Sigmoid colon (tissue), 6 donors: ENCODE measurements at regions not wholly inside any gene's neighbourhood (a gene's known extent, or its start where the extent isn't known, plus 50 kb on each side); places are given as distances from the start of the nearest gene placed in this dataset.

ENCODE experiments used
- DNase-seq: peaks from one replicate; pipeline ENCODE4 v3.0.0-alpha.2; 2019
- H3K27ac ChIP-seq, 4 donors: fragments of 200-600 bp; sonication (generic); one replicate each; pipeline ENCODE4 v1.5.1; 2016 to 2019; ENCODE audit warnings: mild to moderate bottlenecking in 1 of 4
- H3K27me3 ChIP-seq, 3 donors: fragments of 200-600 bp; sonication (generic); one replicate each; pipeline ENCODE4 v1.5.1; 2019; ENCODE audit warnings: mild to moderate bottlenecking in 1 of 3
- H3K36me3 ChIP-seq, 4 donors: fragments of 200-600 bp; sonication (generic); one replicate each; pipeline ENCODE4 v1.5.1; 2016 to 2019
- H3K4me1 ChIP-seq, 4 donors: fragments of 200-600 bp; sonication (generic); one replicate each; pipeline ENCODE4 v1.5.1; 2017 to 2019
- H3K4me3 ChIP-seq, 4 donors: fragments of 200-600 bp; sonication (generic); one replicate each; pipeline ENCODE4 v1.5.1; 2017 to 2019; ENCODE audit warnings: mild to moderate bottlenecking in 2 of 4, moderate library complexity in 1 of 4
- H3K9me3 ChIP-seq, 4 donors: fragments of 200-600 bp in 3 of 4; sonication (generic) in 3 of 4; one replicate each; pipeline versions ENCODE4 v1.5.1 to v1.6.1; 2013 to 2019
- EP300 ChIP-seq, 4 donors: sonication (generic); formaldehyde crosslinking; IDR thresholded peaks; one replicate each; pipeline ENCODE4 v1.6.1; 2017; ENCODE audit warnings: antibody characterized with exemption in 4 of 4
- POLR2A ChIP-seq, 2 donors: fragments of 450-650 bp; IDR thresholded peaks; one replicate each; pipeline ENCODE4 v1.6.1; 2016; ENCODE audit warnings: antibody characterized with exemption in 2 of 2, mild to moderate bottlenecking in 2 of 2, moderate library complexity in 2 of 2
- POLR2AphosphoS5 ChIP-seq, 4 donors: sonication (generic); formaldehyde crosslinking; IDR thresholded peaks; one replicate each; pipeline ENCODE4 v1.6.1; 2017; ENCODE audit warnings: antibody characterized with exemption in 4 of 4
- WGBS, 2 donors: extraction: QIAGEN DNeasy Blood & Tissue Kit; methylation state at CpG; one replicate each; pipeline ENCODE4 v1.1.7; 2013; 5-methylcytosine and 5-hydroxymethylcytosine counted together
- intact Hi-C: fragments of 100-400 bp; cut with DNase I; formaldehyde crosslinking; loops from one replicate; pipeline ENCODE4 v1.15.1; 2023
- TF ChIP-seq, protein P1 (sequence below), 4 experiments: fragments of 450-650 bp in 3 of 4; fragments of 200-600 bp in 1 of 4; IDR thresholded peaks; one replicate each; pipeline ENCODE4 v1.5.1; 2016 to 2019; ENCODE audit warnings: antibody characterized with exemption in 4 of 4, mild to moderate bottlenecking in 3 of 4, moderate library complexity in 2 of 4
- donor health status: healthy with polysubstance abuse.
- donor health status: healthy.

DNA sequence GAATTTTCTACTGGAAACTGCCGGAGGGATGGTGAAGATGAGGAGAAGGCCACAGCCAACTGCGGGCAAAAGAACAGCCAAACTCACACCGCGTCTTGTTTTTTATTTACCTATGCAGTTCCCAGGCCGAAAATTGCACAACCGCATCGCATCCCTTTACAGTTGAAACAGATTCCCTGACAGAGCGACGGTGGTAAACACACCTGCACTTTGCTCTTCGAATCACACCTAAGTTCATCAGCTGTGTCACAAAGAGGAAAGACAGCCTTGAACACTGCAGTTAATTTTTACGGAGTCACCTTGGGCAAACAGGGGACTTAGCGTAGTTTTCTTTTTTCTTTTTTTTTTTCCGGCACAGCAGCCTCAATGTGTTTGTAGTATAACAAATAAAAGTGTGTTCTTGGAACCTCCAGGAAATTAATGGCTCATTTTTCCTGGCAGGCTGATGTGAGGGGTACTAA is 272.0 kb upstream of the DIO3 start:
- H3K9me3 ChIP-seq: no peaks in the 10 kb centered on the region
- TF ChIP-seq EP300 (IDR thresholded peaks at IDR 0.05): no peak
- no peak for TF ChIP-seq POLR2A (IDR thresholded peaks at IDR 0.05)
- TF ChIP-seq POLR2AphosphoS5 (IDR thresholded peaks at IDR 0.05): no peak
- TF ChIP-seq, protein P1, sequence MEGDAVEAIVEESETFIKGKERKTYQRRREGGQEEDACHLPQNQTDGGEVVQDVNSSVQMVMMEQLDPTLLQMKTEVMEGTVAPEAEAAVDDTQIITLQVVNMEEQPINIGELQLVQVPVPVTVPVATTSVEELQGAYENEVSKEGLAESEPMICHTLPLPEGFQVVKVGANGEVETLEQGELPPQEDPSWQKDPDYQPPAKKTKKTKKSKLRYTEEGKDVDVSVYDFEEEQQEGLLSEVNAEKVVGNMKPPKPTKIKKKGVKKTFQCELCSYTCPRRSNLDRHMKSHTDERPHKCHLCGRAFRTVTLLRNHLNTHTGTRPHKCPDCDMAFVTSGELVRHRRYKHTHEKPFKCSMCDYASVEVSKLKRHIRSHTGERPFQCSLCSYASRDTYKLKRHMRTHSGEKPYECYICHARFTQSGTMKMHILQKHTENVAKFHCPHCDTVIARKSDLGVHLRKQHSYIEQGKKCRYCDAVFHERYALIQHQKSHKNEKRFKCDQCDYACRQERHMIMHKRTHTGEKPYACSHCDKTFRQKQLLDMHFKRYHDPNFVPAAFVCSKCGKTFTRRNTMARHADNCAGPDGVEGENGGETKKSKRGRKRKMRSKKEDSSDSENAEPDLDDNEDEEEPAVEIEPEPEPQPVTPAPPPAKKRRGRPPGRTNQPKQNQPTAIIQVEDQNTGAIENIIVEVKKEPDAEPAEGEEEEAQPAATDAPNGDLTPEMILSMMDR (IDR thresholded peaks at IDR 0.05): no peak
- 20 to 72% methylated on average over 13 of the region's 13 CpGs for WGBS, 2 donors
- no peak overlapping the region for H3K27ac ChIP-seq
- H3K4me3 ChIP-seq: no peak overlapping the region
- intact Hi-C loops: no loop called here
- H3K27me3 ChIP-seq: peaks cover 0 to 4% (median 0%) of the 10 kb centered on the region in 3 donors
- no peaks in the 10 kb centered on the region for H3K36me3 ChIP-seq
- DNase-seq: no peak
- peaks cover 0 to 15% (median 0%) of the 10 kb centered on the region in 4 donors for H3K4me1 ChIP-seq

DNA sequence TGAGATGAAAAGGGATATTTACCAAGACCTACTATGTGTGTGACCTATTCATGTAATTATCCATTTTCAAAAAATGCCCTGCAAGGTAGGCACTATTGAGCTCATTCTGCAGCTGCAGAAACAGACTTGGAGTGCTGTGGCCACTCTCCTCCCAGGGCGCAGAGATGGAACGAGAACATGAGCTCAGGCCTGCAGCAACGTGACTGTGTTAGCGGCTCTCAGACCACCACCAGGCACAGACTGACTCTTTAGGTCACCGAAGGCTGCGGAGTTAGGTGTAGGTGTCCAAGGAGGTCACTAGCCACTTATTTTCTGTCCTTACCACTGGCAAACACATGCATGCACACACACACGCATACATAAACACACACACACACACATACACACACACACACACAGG is 271.4 kb upstream of the DIO3 start:
- H3K36me3 ChIP-seq: no peaks in the 10 kb centered on the region
- no peaks in the 10 kb centered on the region for H3K9me3 ChIP-seq
- 88% methylated on average over 7 of the region's 7 CpGs for WGBS, 2 donors
- H3K27me3 ChIP-seq: peaks cover 0 to 4% (median 0%) of the 10 kb centered on the region in 3 donors
- TF ChIP-seq EP300 (IDR thresholded peaks at IDR 0.05) (no peak), POLR2AphosphoS5 (IDR thresholded peaks at IDR 0.05) (no peak), POLR2A (IDR thresholded peaks at IDR 0.05) (no peak)
- peaks cover 0 to 15% (median 0%) of the 10 kb centered on the region in 4 donors for H3K4me1 ChIP-seq
- no peak for DNase-seq
- no peak overlapping the region for H3K4me3 ChIP-seq
- intact Hi-C loops: no loop called here
- no peak overlapping the region for H3K27ac ChIP-seq

DNA sequence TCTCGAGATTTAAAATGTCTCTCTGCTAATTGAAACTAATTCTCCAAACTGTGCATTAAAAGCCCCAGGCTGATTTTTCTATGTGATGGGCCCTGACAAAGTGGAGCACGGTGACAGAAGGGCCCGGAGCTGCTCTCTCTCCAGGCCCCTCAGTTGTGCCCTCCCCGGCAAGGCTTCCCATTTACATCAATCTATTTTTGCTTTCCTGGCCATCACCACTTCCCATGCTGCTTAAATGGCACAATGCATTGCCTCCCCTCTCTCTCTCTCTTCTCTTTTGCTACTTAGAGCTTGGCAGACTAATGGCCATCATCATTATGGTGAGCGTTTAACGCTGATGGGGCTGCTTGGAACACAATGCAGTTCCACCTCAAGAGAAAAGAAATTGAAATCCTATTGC is 270.7 kb upstream of the DIO3 start:
- H3K27ac ChIP-seq: no peak overlapping the region
- H3K27me3 ChIP-seq: peaks cover 0 to 4% (median 0%) of the 10 kb centered on the region in 3 donors
- H3K9me3 ChIP-seq: no peaks in the 10 kb centered on the region
- H3K4me3 ChIP-seq: no peak overlapping the region
- WGBS, 2 donors: 90 to 95% methylated on average over 6 of the region's 6 CpGs
- TF ChIP-seq POLR2AphosphoS5 (IDR thresholded peaks at IDR 0.05) (no peak), POLR2A (IDR thresholded peaks at IDR 0.05) (no peak), EP300 (IDR thresholded peaks at IDR 0.05) (no peak)
- TF ChIP-seq, protein P1 (IDR thresholded peaks at IDR 0.05): no peak
- intact Hi-C loops: no loop called here
- no peak for DNase-seq
- H3K36me3 ChIP-seq: no peaks in the 10 kb centered on the region
- H3K4me1 ChIP-seq: peaks cover 0 to 15% (median 0%) of the 10 kb centered on the region in 4 donors

- Histone ChIP-seq H3K4me1 (peaks cover 0 to 15% (median 0%) of the 10 kb centered on the region in 4 donors), H3K4me3 (no peak overlapping the region), H3K9me3 (peaks cover 0 to 3% (median 0%) of the 10 kb centered on the region in 4 donors), H3K27ac (no peak overlapping the region), H3K27me3 (peaks cover 0 to 4% (median 0%) of the 10 kb centered on the region in 3 donors), H3K36me3 (no peaks in the 10 kb centered on the region)
- intact Hi-C loops: no loop called here
- 83% methylated on average over 3 of the region's 3 CpGs for WGBS, 2 donors
- TF ChIP-seq POLR2AphosphoS5 (IDR thresholded peaks at IDR 0.05) (no peak), POLR2A (IDR thresholded peaks at IDR 0.05) (no peak), EP300 (IDR thresholded peaks at IDR 0.05) (no peak)
- TF ChIP-seq, protein P1 (IDR thresholded peaks at IDR 0.05): no peak
- DNase-seq: no peak
Observed at GRCh38 chr14:101291390-101291789, 269.9 kb upstream of the DIO3 start.

GRCh38 chr14:101292448-101292847 is 268.8 kb upstream of the DIO3 start:
- H3K9me3 ChIP-seq: peaks cover 0 to 6% (median under 1%) of the 10 kb centered on the region in 4 donors
- peaks cover 0 to 15% (median 0%) of the 10 kb centered on the region in 4 donors for H3K4me1 ChIP-seq
- peaks cover 0 to 4% (median 0%) of the 10 kb centered on the region in 3 donors for H3K27me3 ChIP-seq
- no peak overlapping the region for H3K27ac ChIP-seq
- H3K36me3 ChIP-seq: no peaks in the 10 kb centered on the region
- TF ChIP-seq POLR2A (IDR thresholded peaks at IDR 0.05): no peak
- no peak for TF ChIP-seq EP300 (IDR thresholded peaks at IDR 0.05)
- no peak for TF ChIP-seq POLR2AphosphoS5 (IDR thresholded peaks at IDR 0.05)
- TF ChIP-seq, protein P1 (IDR thresholded peaks at IDR 0.05): no peak
- H3K4me3 ChIP-seq: no peak overlapping the region
- WGBS, 2 donors: 15 to 58% methylated on average over 5 of the region's 5 CpGs
- intact Hi-C loops: no loop called here
- no peak for DNase-seq
